Activated naive CD8-positive, alpha-beta T cell treated with anti-CD3 and anti-CD28 coated beads, Interleukin-2, amount 50 U/mL, for 24 hours (primary cell): ENCODE measurements at regions not wholly inside any gene's neighbourhood (a gene's known extent, or its start where the extent isn't known, plus 50 kb on each side); places are given as distances from the start of the nearest gene placed in this dataset.
"Not testable (repeated sequence)": the region's sequence is repeated elsewhere in the genome, so short reads cannot be mapped to it uniquely, and the experiment has no call there.

Experiments used
- ATAC-seq: fragments of 150-1000 bp; cut with Tn5 transposase; one replicate; pipeline ENCODE4 v1.10.0; 2021
- DNase-seq: peaks from one replicate; pipeline ENCODE4 v3.0.0; 2021
- H3K27ac Mint-ChIP-seq: one replicate; pipeline ENCODE4 v1.8.0; 2021; ENCODE audit warnings: mild to moderate bottlenecking, mixed read lengths
- H3K27me3 Mint-ChIP-seq: one replicate; pipeline ENCODE4 v1.8.0; 2021; ENCODE audit warnings: mixed read lengths
- H3K36me3 Mint-ChIP-seq: one replicate; pipeline ENCODE4 v1.8.0; 2021; ENCODE audit warnings: low read depth, mixed read lengths
- H3K4me1 Mint-ChIP-seq: one replicate; pipeline ENCODE4 v1.8.0; 2021; ENCODE audit warnings: mixed read lengths
- H3K4me3 Mint-ChIP-seq: one replicate; pipeline ENCODE4 v1.8.0; 2021; ENCODE audit warnings: mild to moderate bottlenecking, moderate library complexity, mixed read lengths
- H3K9me3 Mint-ChIP-seq: one replicate; pipeline ENCODE4 v1.8.0; 2021; ENCODE audit warnings: mixed read lengths

DNA sequence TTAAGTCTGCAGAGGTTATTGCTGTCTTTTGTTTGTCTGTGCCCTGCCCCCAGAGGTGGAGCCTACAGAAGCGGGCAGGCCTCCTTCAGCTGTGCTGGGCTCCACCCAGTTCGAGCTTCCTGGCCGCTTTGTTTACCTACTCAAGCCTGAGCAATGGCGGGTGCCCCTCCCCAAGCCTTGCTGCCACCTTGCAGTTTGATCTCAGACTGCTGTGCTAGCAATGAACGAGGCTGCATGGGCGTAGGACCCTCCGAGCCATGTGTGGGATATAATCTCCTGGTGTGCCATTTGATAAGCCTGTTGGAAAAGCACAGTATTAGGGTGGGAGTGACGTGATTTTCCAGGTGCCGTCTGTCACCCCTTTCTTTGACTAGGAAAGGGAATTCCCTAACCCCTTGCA lies 720.6 kb downstream of the PCDH17 start:
- DNase-seq, ATAC-seq, H3K4me1 Mint-ChIP-seq, H3K36me3 Mint-ChIP-seq, H3K4me3 Mint-ChIP-seq, H3K27ac Mint-ChIP-seq, H3K27me3 Mint-ChIP-seq: not testable (repeated sequence)
- peaks cover 17% of the 10 kb centered on the region for H3K9me3 Mint-ChIP-seq

GRCh38 chr13:58369936-58370335 lies 738.4 kb downstream of the PCDH17 start:
- Mint-ChIP-seq H3K27me3 (no peaks in the 10 kb centered on the region), H3K27ac (no peak overlapping the region), H3K9me3 (peaks cover 17% of the 10 kb centered on the region), H3K4me1 (no peaks in the 10 kb centered on the region), H3K36me3 (no peaks in the 10 kb centered on the region), H3K4me3 (no peak overlapping the region)
- ATAC-seq (no peak), DNase-seq (no peak)

- no peak overlapping the region for H3K4me3 Mint-ChIP-seq
- no peak overlapping the region for H3K27ac Mint-ChIP-seq
- no peaks in the 10 kb centered on the region for H3K4me1 Mint-ChIP-seq
- H3K27me3 Mint-ChIP-seq, result no peaks in the 10 kb centered on the region
- H3K36me3 Mint-ChIP-seq, result no peaks in the 10 kb centered on the region
- DNase-seq (no peak), ATAC-seq (no peak)
- peaks cover 16% of the 10 kb centered on the region for H3K9me3 Mint-ChIP-seq
These were observed 744.8 kb downstream of the PCDH17 start for GRCh38 chr13:58376349-58376748.

DNA sequence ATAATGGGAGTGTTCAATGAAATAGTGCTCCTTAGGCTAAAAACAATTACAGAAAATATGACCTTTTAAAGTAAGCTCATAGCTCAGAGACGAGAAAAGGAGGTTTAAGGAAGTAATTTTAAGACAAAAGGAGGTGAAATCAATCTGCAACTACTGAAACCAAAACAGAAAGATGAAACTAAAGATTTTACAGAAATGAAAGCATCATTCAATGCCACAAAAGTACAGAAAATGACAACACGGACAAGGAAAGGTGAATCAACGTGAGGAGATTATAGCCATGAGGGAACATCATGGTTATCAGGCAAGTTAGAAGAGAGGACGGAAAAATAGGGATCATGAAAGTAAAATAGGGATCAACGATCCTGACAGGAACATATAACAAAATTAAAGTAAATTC lies 745.2 kb downstream of the PCDH17 start:
- Mint-ChIP-seq H3K9me3 (peaks cover 15% of the 10 kb centered on the region), H3K4me1 (no peaks in the 10 kb centered on the region), H3K36me3 (no peaks in the 10 kb centered on the region), H3K4me3 (no peak overlapping the region), H3K27me3 (no peaks in the 10 kb centered on the region), H3K27ac (no peak overlapping the region)
- no peak for ATAC-seq
- no peak for DNase-seq

GRCh38 chr13:58379221-58379620 lies 747.7 kb downstream of the PCDH17 start:
- ATAC-seq (no peak), DNase-seq (no peak)
- Mint-ChIP-seq H3K9me3 (peaks cover 4% of the 10 kb centered on the region), H3K27me3 (no peaks in the 10 kb centered on the region), H3K27ac (no peak overlapping the region), H3K36me3 (no peaks in the 10 kb centered on the region), H3K4me1 (no peaks in the 10 kb centered on the region), H3K4me3 (no peak overlapping the region)

GRCh38 chr13:58385336-58385735 lies 753.8 kb downstream of the PCDH17 start:
- not testable (repeated sequence) for ATAC-seq, H3K4me1 Mint-ChIP-seq, H3K36me3 Mint-ChIP-seq, DNase-seq, H3K9me3 Mint-ChIP-seq, H3K4me3 Mint-ChIP-seq, H3K27me3 Mint-ChIP-seq, H3K27ac Mint-ChIP-seq

DNA sequence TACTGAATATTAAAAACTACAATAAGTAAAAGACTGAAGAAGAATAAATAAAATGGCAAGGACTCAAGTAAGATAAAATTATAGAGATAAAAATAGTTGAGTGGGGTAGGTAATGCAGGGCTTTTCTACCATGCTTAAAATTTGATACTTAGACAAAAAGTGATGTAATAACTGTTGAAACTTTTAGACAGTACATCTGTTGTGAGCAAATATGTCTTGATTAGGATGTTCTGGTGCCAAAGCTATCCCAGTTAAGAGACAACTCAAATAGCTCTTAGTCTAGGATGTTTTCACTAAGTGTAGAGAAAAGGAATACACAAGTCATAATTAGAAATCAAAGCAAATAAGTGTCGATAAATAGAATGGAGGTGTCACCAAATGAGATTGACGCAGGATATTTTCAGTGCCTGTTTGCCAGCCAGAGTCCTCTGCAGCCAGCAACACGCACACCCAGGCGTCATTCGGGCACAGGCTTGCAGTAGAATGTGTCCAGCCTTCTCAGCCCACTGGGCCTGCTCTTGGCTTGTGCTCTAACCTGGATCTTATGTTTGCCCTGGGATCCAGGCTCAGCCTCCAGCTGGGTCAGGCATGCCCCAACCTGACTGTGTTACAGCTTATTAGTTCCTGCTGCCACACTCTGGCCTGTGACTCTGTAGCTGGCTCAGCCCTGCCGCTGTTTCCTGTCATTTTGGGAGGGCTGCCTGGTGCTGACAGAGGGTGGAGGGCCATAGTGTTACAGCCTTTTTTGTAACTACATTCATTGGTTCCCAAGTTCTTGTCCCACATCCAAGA lies 766.2 kb downstream of the PCDH17 start:
- no peak overlapping the region for H3K27ac Mint-ChIP-seq
- H3K36me3 Mint-ChIP-seq, result no peaks in the 10 kb centered on the region
- DNase-seq, result no peak
- H3K4me1 Mint-ChIP-seq, result no peaks in the 10 kb centered on the region
- no peak for ATAC-seq
- no peak overlapping the region for H3K4me3 Mint-ChIP-seq
- peaks cover 26% of the 10 kb centered on the region for H3K9me3 Mint-ChIP-seq
- H3K27me3 Mint-ChIP-seq, result no peaks in the 10 kb centered on the region

DNA sequence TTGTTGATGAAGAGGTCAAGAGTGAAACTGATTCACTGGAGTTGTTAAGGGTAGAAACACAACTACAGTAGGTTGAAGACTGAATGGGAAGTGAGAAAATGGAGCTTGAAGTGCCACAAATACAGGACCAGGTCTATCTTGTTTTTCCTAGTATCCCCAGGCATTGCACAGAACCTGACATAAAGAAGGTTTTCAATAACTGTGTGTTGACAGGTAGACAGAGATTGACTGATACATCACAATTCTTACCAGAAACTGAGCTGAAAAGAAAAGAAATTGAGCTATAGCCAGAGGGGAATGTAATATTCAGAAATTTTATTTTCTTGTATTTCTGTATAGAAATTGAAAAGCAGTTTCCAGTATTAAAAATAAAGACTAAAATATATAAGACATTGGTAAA lies 767.7 kb downstream of the PCDH17 start:
- Mint-ChIP-seq H3K9me3 (peaks cover 19% of the 10 kb centered on the region), H3K4me1 (no peaks in the 10 kb centered on the region), H3K27me3 (no peaks in the 10 kb centered on the region), H3K36me3 (no peaks in the 10 kb centered on the region), H3K27ac (no peak overlapping the region), H3K4me3 (no peak overlapping the region)
- no peak for ATAC-seq
- DNase-seq, result no peak

DNA sequence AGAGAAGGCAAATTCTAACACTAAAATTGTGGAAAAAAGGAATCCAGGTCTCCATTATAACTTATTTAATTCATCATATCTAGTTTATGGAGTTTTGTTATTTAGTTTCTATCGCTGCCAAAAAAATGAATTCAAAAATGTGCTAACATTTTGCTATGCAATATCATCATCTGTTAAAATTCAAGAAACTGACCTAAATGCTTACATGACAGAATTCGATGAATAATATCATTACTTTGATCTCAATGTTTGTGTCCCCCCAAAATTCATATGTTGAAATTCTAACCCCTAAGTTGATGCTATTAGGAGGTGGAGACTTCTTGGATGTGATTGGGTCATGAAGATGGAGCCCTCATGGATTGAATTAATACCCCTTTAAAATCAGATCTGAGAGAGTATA lies 775.0 kb downstream of the PCDH17 start:
- DNase-seq (no peak), ATAC-seq (no peak)
- Mint-ChIP-seq H3K27ac (no peak overlapping the region), H3K27me3 (no peaks in the 10 kb centered on the region), H3K4me1 (no peaks in the 10 kb centered on the region), H3K4me3 (no peak overlapping the region), H3K36me3 (no peaks in the 10 kb centered on the region), H3K9me3 (peaks cover 5% of the 10 kb centered on the region)

GRCh38 chr13:58429917-58430316 lies 798.4 kb downstream of the PCDH17 start:
- no peak overlapping the region for H3K4me3 Mint-ChIP-seq
- H3K4me1 Mint-ChIP-seq, result no peaks in the 10 kb centered on the region
- H3K27ac Mint-ChIP-seq, result no peak overlapping the region
- peaks cover 2% of the 10 kb centered on the region for H3K36me3 Mint-ChIP-seq
- H3K9me3 Mint-ChIP-seq, result peaks cover 15% of the 10 kb centered on the region
- ATAC-seq (no peak), DNase-seq (no peak)
- no peaks in the 10 kb centered on the region for H3K27me3 Mint-ChIP-seq

DNA sequence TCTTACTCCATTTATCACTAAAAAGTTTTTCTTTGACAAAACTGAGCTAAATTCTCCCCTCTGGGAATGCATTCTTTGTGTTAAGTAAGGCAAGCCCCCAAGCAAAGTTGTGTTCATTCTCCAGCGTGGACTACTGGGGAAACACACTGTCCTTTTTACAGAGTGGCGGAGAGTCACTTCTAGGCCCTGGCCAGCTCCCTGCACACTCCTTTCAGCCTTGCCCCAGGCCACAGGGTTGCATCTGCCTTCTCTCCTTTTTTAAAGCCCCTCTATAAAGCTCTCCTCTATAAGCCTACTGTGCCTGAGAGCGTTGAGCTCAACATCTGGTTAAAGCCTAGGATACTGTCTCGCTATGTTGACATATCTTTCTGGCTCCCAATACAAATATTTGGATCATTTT lies 803.4 kb downstream of the PCDH17 start:
- H3K4me1 Mint-ChIP-seq, result no peaks in the 10 kb centered on the region
- H3K4me3 Mint-ChIP-seq, result no peak overlapping the region
- no peaks in the 10 kb centered on the region for H3K27me3 Mint-ChIP-seq
- peaks cover 2% of the 10 kb centered on the region for H3K36me3 Mint-ChIP-seq
- DNase-seq (no peak), ATAC-seq (no peak)
- no peak overlapping the region for H3K27ac Mint-ChIP-seq
- peaks cover 8% of the 10 kb centered on the region for H3K9me3 Mint-ChIP-seq

DNA sequence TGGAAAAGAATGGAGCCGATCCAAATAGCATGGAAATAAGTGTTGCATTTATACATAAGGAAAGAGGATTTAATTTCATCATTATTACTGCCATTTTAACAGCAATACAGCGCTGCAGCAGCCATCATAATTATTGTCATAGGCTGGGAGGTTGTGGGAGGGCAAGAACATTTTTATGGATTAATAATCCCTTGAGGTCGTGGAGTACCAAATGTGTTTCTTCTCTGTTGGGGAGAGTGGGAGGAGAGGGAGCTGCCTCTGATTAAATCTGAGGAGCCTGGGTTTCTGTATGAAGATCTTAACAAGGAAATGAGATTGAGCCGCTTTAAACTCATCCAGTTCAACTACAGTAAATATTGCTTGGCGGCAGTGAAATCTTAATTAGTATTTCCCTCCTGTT lies 805.9 kb downstream of the PCDH17 start:
- Mint-ChIP-seq H3K9me3 (peaks cover 4% of the 10 kb centered on the region), H3K27ac (no peak overlapping the region), H3K4me1 (no peaks in the 10 kb centered on the region), H3K4me3 (no peak overlapping the region), H3K36me3 (no peaks in the 10 kb centered on the region), H3K27me3 (no peaks in the 10 kb centered on the region)
- DNase-seq (no peak), ATAC-seq (no peak)

GRCh38 chr13:58446979-58447378 lies 815.4 kb downstream of the PCDH17 start:
- Mint-ChIP-seq H3K4me3 (no peak overlapping the region), H3K27me3 (no peaks in the 10 kb centered on the region), H3K4me1 (no peaks in the 10 kb centered on the region), H3K9me3 (peaks cover 4% of the 10 kb centered on the region), H3K36me3 (no peaks in the 10 kb centered on the region), H3K27ac (no peak overlapping the region)
- DNase-seq (no peak), ATAC-seq (no peak)

DNA sequence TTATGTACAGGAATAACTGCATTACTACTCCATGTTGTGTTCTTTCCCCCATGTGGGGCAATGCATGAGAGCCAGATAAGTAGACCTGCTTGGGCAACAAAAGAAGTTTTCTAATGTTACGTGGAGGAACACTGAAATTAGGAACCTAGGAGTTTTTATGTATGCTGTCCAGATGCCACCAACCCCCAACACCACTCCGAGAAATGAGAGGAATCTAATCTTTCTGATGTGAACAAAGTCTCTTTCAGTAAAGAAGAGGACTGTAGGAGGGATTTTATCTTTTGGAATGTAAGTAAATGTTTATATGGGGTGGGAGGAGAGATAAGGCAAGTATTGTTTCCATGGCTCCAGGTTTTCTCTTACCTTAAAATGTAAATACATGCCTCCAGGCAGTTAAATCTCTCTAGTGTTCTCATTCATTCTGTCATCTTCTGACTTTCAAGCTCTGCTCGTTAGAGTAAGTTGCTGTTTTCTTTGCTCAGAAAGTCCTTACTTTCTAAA lies 820.6 kb downstream of the PCDH17 start:
- Mint-ChIP-seq H3K4me3 (no peak overlapping the region), H3K27ac (no peak overlapping the region)
- no peak for ATAC-seq

DNA sequence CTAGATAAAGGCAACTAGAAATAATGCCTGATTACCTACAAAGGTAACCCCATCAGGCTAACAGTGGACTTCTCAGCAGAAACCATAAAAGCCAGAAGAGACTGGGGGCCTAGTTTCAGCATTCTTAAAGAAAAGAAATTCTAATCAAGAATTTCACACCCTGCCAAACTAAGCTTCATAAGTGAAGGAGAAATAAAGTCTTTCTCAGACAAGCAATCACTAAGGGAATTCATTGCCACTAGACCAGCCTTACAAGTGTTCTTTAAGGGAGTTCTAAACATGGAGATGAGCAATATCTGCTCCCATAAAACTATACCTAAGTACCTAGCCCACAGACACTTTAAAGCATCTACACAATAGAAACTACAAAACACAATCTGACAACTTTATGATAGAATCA lies 823.5 kb downstream of the PCDH17 start:
- Mint-ChIP-seq H3K4me1 (no peaks in the 10 kb centered on the region), H3K27ac (no peak overlapping the region), H3K9me3 (peaks cover 20% of the 10 kb centered on the region), H3K4me3 (no peak overlapping the region), H3K36me3 (no peaks in the 10 kb centered on the region), H3K27me3 (no peaks in the 10 kb centered on the region)
- ATAC-seq, result no peak
- DNase-seq, result no peak

More for the DNA sequence above, 820.6 kb downstream of the PCDH17 start:
- DNase-seq, result no peak
- no peaks in the 10 kb centered on the region for H3K36me3 Mint-ChIP-seq
- H3K27me3 Mint-ChIP-seq, result no peaks in the 10 kb centered on the region
- peaks cover 16% of the 10 kb centered on the region for H3K9me3 Mint-ChIP-seq
- H3K4me1 Mint-ChIP-seq, result no peaks in the 10 kb centered on the region

DNA sequence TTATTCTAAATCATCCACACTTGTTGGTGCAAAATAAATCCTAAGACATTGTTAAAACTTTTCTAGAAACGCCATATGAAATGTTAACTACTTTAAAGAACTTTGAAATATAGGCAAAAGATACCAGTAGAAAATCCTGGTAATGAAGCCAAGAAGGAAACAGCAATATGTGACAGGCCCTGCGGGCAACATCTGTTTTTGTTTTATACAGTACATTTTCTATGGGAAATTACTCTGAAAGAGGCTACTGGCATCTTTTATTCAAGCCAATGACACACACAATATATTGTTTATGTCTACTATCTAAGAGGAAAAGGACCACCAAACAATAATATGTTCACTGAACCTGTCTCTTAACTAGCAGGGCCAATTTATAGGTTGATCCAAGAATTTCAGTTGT lies 829.7 kb downstream of the PCDH17 start:
- DNase-seq, result no peak
- Mint-ChIP-seq H3K4me3 (no peak overlapping the region), H3K4me1 (no peaks in the 10 kb centered on the region), H3K36me3 (no peaks in the 10 kb centered on the region), H3K9me3 (peaks cover 11% of the 10 kb centered on the region), H3K27ac (no peak overlapping the region), H3K27me3 (no peaks in the 10 kb centered on the region)
- no peak for ATAC-seq
